ENCODE measurements at regions not wholly inside any gene's neighbourhood (a gene's known extent, or its start where the extent isn't known, plus 50 kb on each side); places are given as distances from the start of the nearest gene placed in this dataset.

DNA sequence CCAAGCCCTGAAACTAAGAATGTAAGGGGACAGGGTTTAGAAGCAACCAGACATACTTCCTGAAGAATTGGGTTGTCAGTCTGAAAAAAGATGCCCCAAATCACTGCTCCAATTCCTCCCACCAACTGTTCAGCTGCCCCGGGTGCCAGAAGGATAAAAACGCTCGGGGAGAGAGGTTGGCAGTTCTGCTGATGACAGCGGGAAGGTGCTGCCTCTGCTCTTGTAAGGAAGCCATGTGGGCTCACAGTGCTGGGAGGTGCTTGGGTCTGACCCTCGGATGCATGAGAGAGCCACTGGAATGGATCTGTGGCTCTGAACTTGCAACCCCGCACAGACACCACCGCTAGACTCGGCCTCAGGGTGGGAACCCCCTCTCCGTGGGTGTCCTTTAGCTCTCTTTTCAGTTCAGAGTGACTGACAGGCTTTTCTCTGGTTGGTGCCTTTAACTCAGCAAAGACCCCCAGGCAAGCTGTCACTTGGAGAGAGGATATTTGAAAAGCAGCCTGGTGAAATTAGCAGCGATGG lies 364.8 kb upstream of the RBFOX1 start:
- H3K27me3 ChIP-seq (ENCODE audit: low read depth, low read length): no peaks in the 10 kb centered on the region
- H3K27ac ChIP-seq (ENCODE audit: low read length): no peak overlapping the region
- H3K4me2 ChIP-seq (ENCODE audit: low read length): no peak overlapping the region
- H3K36me3 ChIP-seq (replicated peaks; ENCODE audit: low read depth, low read length): no peaks in the 10 kb centered on the region
- H3K9me3 ChIP-seq (ENCODE audit: insufficient read depth, low read length): no peaks in the 10 kb centered on the region
- H3K4me3 ChIP-seq (ENCODE audit: low read length): no peak overlapping the region
- TF ChIP-seq, protein P1, sequence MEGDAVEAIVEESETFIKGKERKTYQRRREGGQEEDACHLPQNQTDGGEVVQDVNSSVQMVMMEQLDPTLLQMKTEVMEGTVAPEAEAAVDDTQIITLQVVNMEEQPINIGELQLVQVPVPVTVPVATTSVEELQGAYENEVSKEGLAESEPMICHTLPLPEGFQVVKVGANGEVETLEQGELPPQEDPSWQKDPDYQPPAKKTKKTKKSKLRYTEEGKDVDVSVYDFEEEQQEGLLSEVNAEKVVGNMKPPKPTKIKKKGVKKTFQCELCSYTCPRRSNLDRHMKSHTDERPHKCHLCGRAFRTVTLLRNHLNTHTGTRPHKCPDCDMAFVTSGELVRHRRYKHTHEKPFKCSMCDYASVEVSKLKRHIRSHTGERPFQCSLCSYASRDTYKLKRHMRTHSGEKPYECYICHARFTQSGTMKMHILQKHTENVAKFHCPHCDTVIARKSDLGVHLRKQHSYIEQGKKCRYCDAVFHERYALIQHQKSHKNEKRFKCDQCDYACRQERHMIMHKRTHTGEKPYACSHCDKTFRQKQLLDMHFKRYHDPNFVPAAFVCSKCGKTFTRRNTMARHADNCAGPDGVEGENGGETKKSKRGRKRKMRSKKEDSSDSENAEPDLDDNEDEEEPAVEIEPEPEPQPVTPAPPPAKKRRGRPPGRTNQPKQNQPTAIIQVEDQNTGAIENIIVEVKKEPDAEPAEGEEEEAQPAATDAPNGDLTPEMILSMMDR (IDR thresholded peaks at IDR 0.05; ENCODE audit: low read depth, low read length): no peak
- TF ChIP-seq EZH2phosphoT487 (IDR thresholded peaks at IDR 0.05; ENCODE audit: low read depth): no peak
- no peak overlapping the region for H2AFZ ChIP-seq (ENCODE audit: low read depth, low read length)
- no peaks in the 10 kb centered on the region for H4K20me1 ChIP-seq (ENCODE audit: insufficient read depth, low read length)
- H3K9ac ChIP-seq (ENCODE audit: low read length): no peak overlapping the region
- H3K4me1 ChIP-seq (ENCODE audit: low read length): no peaks in the 10 kb centered on the region
- H3K79me2 ChIP-seq (ENCODE audit: low read length): no peaks in the 10 kb centered on the region

DNA sequence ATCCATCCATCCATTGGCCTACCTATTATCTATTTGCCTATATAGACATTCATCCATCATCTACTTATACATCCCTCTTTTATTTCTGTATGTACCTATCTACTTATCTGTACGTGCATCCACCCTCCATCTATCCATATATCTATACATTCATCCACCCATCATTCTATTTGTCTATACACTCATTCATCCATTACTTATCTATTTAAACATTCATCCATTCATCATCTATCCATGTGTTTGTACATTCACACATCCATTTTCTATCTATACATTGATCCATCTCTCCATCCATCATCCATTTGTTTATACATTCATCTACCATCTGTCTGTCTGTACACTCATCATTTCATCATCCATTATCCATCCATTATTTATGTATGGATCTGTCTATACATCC lies 365.7 kb upstream of the RBFOX1 start:
- TF ChIP-seq, protein P1 (IDR thresholded peaks at IDR 0.05; ENCODE audit: low read depth, low read length): no peak
- TF ChIP-seq EZH2phosphoT487 (IDR thresholded peaks at IDR 0.05; ENCODE audit: low read depth): no peak
- H3K79me2 ChIP-seq (ENCODE audit: low read length): no peaks in the 10 kb centered on the region
- H2AFZ ChIP-seq (ENCODE audit: low read depth, low read length): no peak overlapping the region
- no peaks in the 10 kb centered on the region for H3K9me3 ChIP-seq (ENCODE audit: insufficient read depth, low read length)
- no peak overlapping the region for H3K27ac ChIP-seq (ENCODE audit: low read length)
- no peaks in the 10 kb centered on the region for H3K27me3 ChIP-seq (ENCODE audit: low read depth, low read length)
- H3K4me1 ChIP-seq (ENCODE audit: low read length): no peaks in the 10 kb centered on the region
- no peak overlapping the region for H3K4me2 ChIP-seq (ENCODE audit: low read length)
- H3K36me3 ChIP-seq (replicated peaks; ENCODE audit: low read depth, low read length): no peaks in the 10 kb centered on the region
- no peaks in the 10 kb centered on the region for H4K20me1 ChIP-seq (ENCODE audit: insufficient read depth, low read length)
- H3K9ac ChIP-seq (ENCODE audit: low read length): no peak overlapping the region
- H3K4me3 ChIP-seq (ENCODE audit: low read length): no peak overlapping the region

DNA sequence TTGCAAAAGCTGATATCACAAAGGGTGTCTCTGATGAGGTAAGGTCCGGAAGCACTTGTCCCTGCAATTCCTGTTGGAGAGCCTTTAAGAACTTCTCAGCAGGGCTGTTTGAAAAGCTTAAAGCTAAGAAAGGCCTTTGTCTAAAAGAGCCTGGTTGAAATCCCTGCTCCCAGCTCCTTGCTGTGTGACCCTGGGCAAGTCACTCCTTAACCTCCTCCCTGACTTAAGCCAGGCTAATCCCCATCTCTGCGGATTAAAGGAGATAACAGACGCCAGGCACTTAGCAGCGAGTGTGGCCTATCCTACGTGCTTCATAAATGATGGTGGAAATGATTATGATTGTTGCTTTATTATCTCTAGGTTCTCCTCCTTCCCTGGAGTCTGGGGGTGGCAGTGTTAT lies 368.0 kb upstream of the RBFOX1 start:
- no peak overlapping the region for H2AFZ ChIP-seq (ENCODE audit: low read depth, low read length)
- no peaks in the 10 kb centered on the region for H3K9me3 ChIP-seq (ENCODE audit: insufficient read depth, low read length)
- H4K20me1 ChIP-seq (ENCODE audit: insufficient read depth, low read length): no peaks in the 10 kb centered on the region
- no peaks in the 10 kb centered on the region for H3K4me1 ChIP-seq (ENCODE audit: low read length)
- H3K4me3 ChIP-seq (ENCODE audit: low read length): no peak overlapping the region
- no peak overlapping the region for H3K4me2 ChIP-seq (ENCODE audit: low read length)
- TF ChIP-seq, protein P1 (IDR thresholded peaks at IDR 0.05; ENCODE audit: low read depth, low read length): no peak
- no peaks in the 10 kb centered on the region for H3K27me3 ChIP-seq (ENCODE audit: low read depth, low read length)
- no peak overlapping the region for H3K27ac ChIP-seq (ENCODE audit: low read length)
- no peaks in the 10 kb centered on the region for H3K79me2 ChIP-seq (ENCODE audit: low read length)
- no peak overlapping the region for H3K9ac ChIP-seq (ENCODE audit: low read length)
- H3K36me3 ChIP-seq (replicated peaks; ENCODE audit: low read depth, low read length): no peaks in the 10 kb centered on the region

DNA sequence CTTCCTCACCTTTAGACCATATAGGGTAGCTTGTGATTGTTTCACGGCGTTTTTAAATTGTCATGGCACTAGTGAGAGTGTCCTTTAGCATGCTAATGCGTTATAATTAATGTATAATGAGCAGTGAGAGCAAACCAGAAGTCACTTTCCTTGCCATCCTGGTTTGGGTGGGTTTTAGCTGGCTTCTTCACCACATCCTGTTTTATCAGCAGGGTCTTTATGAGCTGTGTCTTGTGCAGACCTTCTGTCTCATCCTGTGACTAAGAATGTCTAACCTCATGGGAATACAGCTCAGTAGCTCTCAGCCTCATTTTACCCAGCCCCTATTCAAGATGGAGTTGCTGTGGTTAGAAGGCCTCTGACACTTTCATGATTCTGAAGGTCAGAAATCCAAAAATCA lies 370.9 kb upstream of the RBFOX1 start:
- TF ChIP-seq, protein P1 (IDR thresholded peaks at IDR 0.05; ENCODE audit: low read depth, low read length): no peak
- TF ChIP-seq EZH2phosphoT487 (IDR thresholded peaks at IDR 0.05; ENCODE audit: low read depth): no peak
- H3K9me3 ChIP-seq (ENCODE audit: insufficient read depth, low read length): no peaks in the 10 kb centered on the region
- H3K9ac ChIP-seq (ENCODE audit: low read length): no peak overlapping the region
- H3K79me2 ChIP-seq (ENCODE audit: low read length): no peaks in the 10 kb centered on the region
- H3K36me3 ChIP-seq (replicated peaks; ENCODE audit: low read depth, low read length): no peaks in the 10 kb centered on the region
- no peak overlapping the region for H3K4me2 ChIP-seq (ENCODE audit: low read length)
- H3K27me3 ChIP-seq (ENCODE audit: low read depth, low read length): no peaks in the 10 kb centered on the region
- no peak overlapping the region for H3K27ac ChIP-seq (ENCODE audit: low read length)
- no peaks in the 10 kb centered on the region for H4K20me1 ChIP-seq (ENCODE audit: insufficient read depth, low read length)
- H3K4me1 ChIP-seq (ENCODE audit: low read length): no peaks in the 10 kb centered on the region
- H3K4me3 ChIP-seq (ENCODE audit: low read length): no peak overlapping the region
- no peak overlapping the region for H2AFZ ChIP-seq (ENCODE audit: low read depth, low read length)
